GM18870 (cell line): ENCODE measurements at regions not wholly inside any gene's neighbourhood (a gene's known extent, or its start where the extent isn't known, plus 50 kb on each side); places are given as distances from the start of the nearest gene placed in this dataset.
"Not testable (repeated sequence)": the region's sequence is repeated elsewhere in the genome, so short reads cannot be mapped to it uniquely, and the experiment has no call there.

Source experiments
- ATAC-seq: cut with Tn5 transposase; IDR thresholded peaks from one replicate; pipeline ENCODE4 v1.9.1; 2021; ENCODE audit warnings: moderate library complexity; ENCODE audit not compliant: unreplicated experiment

DNA sequence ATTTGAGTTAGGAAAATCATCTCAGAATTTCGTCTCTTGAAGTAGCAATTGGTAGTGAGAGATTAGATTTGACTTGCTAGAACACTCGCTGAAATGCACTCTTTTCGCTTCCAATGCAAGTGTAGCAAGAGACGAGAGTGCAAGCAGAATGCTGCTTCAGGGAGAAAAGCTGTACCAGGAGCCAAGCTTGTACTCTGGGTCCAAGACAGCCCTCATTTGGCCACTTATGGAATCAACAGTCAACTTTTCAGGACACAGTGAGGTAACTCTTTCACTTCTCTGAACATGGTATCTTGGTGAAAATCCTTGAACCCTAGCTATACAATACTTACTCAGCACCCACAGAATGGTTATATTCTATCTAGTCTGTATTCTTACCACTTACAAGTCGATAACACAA lies 107.6 kb upstream of the TERB2 start:
- ATAC-seq: not testable (repeated sequence)

DNA sequence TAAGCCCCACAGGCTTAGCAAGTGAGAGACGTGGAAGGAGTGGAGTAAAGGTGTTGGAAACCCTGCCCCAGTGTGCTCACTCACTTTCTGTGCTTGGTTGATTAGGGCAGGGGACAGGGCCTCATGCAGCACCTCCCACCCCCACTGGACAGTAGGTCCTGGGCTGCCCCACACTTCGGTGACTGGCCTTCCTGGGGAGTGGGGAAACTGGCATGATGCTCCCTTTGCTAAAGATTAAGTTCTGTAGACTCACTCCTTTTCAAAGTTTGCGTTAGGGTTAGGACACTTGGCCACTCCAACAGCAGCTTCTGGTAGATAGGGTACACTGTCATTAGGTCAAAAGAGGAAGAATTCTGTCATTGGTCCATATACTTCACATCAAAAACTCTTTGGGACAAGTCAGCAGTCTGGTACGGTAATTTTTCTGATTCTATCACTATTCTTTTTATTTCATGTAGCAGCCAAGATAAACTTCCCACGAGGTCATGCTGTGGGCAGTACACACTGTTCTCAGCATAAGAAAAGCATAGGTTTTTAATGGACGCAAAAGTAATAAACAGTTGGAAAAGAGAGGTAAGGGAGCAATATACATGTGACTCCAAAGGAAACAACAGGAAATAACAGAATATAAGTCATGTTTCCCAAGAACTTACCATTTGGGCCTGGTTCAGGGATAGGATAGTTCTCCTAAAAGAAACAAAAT lies 106.6 kb upstream of the TERB2 start:
- ATAC-seq: not testable (repeated sequence)

DNA sequence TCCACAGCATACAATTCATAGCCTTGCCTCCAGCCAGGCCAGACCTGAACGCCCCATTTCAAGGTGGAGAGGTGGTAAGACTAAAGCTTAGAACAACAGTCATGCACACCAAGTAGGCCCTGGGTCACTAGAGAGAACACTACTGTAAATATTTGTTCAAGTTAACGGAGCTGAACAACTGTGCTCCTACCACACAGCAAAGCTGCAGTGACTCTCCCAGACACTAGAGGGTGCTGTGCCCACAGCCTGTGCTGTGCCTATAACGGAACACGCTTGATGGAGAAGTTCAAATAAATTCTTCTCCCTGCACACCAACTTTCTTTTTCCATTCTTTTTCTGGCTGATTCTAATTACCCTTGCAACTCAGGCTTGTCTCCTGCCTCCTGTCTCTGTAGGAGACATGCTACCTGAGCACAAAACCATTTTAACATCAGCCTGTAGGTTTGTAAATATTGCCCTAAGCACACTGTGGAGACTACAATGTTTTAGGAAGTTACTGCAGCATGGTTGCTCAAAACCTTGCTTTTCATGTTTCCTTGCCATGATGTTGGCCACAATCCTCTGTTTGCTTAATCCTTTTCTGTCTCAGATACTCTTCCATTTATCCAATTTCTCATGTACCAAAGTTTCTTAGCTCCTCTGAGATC lies 103.1 kb upstream of the TERB2 start:
- peak; percentile 64 for ATAC-seq

DNA sequence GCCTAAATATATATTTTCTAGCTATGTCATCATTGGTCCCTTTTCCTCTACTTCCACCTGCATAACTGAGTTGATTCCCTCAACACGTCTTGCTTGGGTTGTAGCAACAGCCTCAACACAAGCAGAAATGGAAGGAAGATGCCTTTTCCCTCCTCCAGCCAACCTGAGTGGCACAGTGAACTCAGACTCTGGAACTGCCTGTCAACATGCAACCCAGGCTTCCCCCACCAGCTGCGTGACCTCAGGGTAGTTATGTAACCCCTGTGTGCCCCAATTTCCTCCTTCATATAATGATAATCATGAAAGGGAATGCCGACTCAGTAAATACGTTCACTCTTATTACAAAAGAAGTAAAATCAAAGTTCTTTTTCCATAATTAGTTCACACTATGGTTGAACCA lies 101.8 kb upstream of the TERB2 start:
- ATAC-seq: not testable (repeated sequence)

- not testable (repeated sequence) for ATAC-seq
These were observed 100.2 kb upstream of the TERB2 start for GRCh38 chr15:44856284-44856683.

GRCh38 chr15:44857164-44857710 lies 99.2 kb upstream of the TERB2 start:
- not testable (repeated sequence) for ATAC-seq

DNA sequence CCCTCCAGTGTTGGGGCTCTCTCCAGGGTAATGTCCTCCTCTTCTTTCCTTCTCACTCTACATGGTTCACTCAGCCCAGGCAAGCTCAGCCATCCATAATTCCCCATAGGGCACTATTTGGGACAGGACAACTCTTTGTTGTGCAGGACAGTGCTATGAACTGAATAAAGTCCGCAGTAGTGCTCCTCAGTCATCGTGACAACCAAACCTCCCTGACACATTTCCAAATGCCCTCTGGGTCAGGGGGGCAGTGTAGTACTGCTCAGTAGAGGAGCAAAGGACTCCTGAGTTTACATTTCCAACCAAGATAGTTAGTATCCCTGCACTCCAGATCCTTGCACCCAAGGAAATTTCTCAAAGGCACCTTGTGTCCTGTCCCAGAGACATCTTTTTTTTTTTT lies 97.4 kb upstream of the TERB2 start:
- ATAC-seq: not testable (repeated sequence)

DNA sequence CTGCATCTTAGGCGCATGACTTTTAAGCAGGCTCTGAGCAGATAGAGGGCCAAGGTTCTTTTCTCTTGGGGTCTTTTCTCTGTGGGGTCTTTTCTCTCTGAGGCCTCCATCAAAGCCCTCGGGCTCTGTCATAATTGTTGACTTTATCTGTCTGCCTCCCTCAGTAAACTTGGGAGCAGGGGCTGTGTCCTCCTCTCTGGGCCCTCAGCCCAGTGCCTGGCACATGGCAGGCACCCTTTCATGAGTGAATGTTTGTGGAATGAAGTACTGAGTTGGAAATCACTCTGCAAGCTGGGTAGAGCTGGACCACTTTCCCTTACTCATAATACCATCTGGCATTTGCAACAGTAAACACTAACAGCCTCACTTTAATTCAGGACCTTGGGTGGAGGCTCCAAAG lies 96.3 kb upstream of the TERB2 start:
- not testable (repeated sequence) for ATAC-seq

- ATAC-seq: no peak
These were observed 95.0 kb upstream of the TERB2 start for GRCh38 chr15:44861439-44861910.

DNA sequence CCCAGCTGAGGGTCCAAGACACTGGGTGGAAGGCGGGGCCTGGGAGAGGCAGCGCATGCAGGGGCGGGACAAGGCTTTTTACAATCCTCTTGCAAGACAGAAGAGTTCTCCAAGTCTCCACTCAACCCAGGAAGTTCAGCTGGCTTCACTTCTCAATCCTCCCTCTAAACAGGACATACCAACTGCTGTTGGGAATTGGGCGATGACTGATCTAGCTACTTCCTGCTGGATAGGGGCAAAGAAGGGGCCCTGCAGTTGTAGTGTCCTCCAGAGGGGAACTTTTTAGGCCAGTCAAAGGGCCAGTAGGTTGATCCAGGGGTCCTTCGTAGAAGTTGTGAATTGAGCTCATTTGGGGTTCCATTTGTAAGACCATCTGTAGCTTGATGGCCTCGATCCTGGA lies 94.6 kb upstream of the TERB2 start:
- no peak for ATAC-seq

- ATAC-seq: not testable (repeated sequence)
These were observed 93.6 kb upstream of the TERB2 start for GRCh38 chr15:44862866-44863265.

DNA sequence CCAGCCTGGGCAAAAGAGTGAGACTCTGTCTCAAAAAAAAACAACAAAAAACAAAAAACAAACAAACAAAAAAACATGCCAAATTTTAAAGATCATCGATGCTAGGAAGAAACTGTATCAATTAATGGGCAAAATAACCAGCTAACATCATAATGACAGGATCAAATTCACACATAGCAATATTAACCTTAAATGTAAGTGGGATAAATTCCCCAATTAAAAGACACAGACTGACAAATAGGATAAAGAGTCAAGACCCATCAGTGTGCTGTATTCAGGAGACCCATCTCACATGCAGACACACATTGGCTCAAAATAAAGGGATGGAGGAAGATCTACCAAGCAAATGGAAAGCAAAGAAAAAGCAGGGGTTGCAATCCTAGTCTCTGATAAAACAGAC lies 88.4 kb upstream of the TERB2 start:
- ATAC-seq: not testable (repeated sequence)

- not testable (repeated sequence) for ATAC-seq
These were observed 86.4 kb upstream of the TERB2 start for GRCh38 chr15:44870125-44870524.

- ATAC-seq: no peak
These were observed 83.4 kb upstream of the TERB2 start for GRCh38 chr15:44873103-44873502.

GRCh38 chr15:44879066-44879465 lies 77.4 kb upstream of the TERB2 start:
- ATAC-seq: no peak

- ATAC-seq: peak; percentile 83
These were observed 74.0 kb upstream of the TERB2 start for GRCh38 chr15:44882499-44882968.

DNA sequence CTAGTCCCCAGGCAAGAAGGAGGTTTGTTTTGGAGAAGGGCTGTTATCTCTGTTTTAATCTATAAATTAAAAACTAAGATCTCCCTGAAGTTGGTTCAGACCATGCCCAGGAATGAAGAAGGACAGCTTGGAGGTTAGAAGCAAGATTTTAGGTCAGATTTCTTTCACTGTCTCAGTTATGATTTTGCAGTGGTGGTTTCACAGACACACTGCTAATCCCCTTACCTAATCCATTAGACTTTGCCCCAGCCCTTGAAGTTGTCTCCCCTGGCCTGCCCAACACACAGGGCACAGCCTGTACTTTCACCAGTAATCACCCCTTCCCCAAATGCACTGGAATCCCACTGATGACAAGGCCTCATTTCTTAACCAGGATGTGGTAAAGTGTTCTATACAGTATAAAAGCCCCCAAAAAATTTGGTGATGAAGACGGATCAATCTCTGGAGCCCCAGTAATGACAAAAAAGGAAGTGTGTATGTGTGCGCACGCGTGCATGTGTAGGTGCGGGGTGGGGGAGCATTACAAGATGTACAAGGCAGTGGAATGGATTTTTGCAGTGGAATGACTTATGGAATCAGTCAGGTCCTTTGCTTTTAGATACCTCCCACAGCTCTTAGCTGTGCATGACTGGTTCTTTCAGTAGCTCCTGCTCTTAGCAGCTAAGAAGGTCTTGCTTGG lies 73.1 kb upstream of the TERB2 start:
- no peak for ATAC-seq

GRCh38 chr15:44898890-44899651 lies 57.4 kb upstream of the TERB2 start:
- ATAC-seq: not testable (repeated sequence)

DNA sequence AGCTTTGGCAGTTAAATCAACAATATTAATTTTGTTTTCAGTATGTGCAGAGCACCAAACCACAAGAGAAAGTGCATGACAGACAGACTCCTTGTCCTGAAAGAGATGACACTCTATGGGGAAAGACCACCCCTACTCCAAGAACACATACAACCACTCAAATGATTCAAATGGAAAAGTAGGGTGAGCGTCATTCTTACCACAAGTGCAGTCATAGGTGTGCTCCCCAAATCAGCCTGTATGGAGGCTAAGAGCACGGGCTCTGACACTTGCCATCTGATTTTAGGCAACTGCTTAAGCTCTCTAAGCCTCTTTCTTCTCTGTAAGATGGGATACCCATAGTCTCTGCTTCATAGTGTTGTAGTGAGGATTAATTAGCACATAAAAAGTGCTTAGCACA lies 56.7 kb upstream of the TERB2 start:
- not testable (repeated sequence) for ATAC-seq

GRCh38 chr15:44900796-44901195 lies 55.7 kb upstream of the TERB2 start:
- not testable (repeated sequence) for ATAC-seq

GRCh38 chr15:44903281-44903680 lies 53.2 kb upstream of the TERB2 start:
- ATAC-seq: not testable (repeated sequence)
